GM19395 (cell line): ENCODE measurements at regions not wholly inside any gene's neighbourhood (a gene's known extent, or its start where the extent isn't known, plus 50 kb on each side); places are given as distances from the start of the nearest gene placed in this dataset.

Source experiments
- ATAC-seq: cut with Tn5 transposase; IDR thresholded peaks from one replicate; pipeline ENCODE4 v1.9.1; 2021; ENCODE audit warnings: mild to moderate bottlenecking, moderate library complexity; ENCODE audit not compliant: unreplicated experiment

DNA sequence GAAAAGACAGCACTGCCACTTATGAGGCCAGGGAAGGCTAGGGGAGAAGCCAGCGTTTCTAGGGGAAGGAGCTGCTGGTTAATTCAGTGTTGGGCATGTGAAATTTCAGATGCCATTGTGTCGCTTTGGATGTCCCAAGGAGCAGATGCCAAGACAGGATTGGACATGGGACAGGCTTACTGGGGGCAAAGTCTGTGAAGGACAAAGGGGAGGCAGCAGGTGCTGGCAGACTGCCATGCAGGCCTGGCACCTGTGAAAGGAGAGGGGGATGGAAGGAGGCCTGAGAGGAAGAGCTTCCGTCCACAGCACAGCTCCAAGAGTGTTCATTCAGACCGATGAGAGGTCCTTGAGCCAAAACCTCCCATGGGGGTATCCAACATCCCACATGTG is 255.5 kb upstream of the RPL38 start:
- ATAC-seq: no peak

DNA sequence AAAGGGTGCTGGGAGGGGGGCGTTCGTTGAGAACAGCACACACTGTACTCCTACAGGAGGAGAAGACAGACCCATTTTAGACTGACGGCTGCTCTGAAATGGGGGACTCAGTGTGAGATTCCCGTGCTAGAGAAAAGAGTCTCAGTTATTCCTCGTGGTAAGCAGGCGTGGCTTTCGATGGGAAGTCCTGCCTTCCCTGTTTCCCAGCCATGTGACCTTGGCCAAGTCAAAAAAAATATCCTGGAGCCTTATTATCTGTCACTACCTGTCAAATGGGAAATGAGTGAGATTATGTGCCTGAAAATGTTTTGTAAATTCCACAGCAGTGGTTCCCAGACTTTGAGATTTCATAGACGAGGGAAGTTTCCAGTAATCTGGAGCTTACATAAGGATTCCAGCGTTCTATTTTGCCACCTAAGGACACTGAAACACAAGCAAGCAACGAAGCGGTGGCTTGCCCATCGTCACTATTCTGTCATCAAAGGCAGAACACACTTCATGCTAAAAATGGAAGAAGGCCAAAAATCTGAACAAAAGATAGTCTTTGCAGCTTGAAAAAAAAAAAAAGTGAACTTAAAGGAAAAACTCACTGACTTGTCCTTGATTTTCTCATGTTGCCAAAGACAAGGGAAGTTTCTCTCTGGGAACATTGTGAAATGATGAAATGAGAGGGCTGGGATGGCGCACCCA is 253.4 kb upstream of the RPL38 start:
- ATAC-seq: no peak

DNA sequence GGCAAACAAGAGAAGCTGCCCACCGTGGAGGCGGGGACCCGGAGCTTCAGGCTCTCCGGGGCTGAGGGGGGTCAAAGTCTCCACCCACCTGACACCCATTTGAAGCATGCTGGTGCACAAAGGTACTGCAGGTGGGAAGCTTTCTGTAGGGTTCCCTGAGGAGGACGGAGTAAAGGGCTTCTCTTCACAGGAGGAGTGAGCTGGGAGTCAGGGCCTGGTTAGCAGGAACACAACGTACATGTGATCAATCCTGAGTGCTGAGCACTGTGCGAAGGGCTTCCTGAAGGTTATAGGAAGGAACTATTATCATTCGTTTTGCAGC is 252.9 kb upstream of the RPL38 start:
- no peak for ATAC-seq

DNA sequence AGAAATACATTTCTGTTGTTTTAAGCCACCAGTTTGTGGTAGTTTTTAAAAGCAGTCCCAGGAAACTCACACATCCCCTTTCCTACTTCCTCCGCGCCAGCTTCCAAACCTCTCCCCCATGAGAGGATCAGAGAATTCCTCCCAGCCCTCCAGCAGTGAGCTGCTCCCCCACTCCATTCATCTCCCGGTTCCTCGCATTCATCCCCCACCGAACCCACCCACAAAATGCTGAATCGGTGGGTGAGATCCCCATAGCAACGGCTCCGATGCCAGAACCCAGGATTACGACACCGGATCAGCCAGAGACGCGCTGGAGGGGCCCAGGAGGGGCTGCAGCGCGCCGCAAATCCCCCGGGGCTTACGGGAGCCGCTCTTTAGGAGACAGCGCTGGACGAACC is 251.4 kb upstream of the RPL38 start:
- no peak for ATAC-seq

DNA sequence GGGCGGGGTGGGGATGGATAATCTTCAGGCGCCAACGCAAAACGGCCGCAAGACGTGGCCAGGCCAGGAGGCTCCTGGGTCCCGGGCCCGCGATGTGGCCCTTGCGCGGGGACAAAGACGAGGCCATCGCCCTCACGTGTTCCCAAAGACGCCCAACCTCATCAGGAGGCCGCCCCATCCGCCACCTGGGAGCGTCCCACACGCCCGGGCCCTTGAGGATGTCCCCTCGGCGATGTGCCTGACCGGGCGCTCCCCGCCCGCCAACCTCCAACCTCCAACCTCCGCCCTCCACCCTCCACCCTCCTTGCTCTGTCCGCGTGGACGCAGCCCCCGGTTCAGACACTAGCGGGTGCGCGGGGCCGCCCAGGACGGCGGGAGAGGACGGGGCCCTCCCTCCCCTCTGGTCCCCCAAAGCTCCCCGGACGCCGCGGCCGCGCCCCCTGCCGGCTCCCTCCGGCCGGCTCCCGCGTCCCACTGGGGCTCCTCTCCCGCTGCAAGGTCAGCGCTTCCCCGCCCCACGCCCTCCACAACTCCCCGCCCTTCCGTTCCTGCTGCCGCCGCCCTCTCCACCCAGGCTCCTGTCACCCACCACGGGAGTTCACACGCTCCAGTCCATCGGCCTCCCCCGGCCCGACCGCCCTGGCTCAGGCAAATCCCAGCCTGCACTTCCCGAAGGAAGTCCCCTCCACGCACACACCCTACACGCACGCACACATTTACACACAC is 250.8 kb upstream of the RPL38 start:
- no peak for ATAC-seq

DNA sequence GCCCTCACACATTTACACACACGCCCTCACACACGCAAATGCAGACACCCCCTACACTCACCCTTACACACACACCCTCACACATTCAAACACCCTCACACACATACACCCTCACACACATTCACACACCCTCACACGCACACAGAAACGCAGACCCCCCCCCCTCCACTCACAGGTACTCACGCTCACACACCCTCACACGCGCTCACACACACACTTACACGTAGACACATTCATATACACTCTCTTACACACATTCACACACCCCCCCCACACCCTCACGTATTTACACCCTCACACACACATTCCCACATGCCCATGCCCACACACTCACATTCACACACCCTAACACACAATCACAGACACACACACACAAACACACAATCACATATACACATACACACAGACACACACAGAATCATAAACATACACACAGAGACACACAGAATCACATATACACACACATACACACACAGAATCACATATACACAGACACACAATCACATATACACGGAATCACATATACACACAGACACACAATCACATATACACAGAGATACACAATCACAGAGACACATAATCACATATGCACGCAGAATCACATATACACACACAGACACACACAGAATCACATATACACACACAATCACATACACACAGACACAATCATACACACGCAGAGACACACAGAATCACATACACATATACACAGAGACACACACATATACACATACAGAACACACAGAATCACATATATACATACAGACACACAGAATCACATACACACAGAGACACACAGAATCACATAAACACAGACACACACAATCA is 250.1 kb upstream of the RPL38 start:
- ATAC-seq: no peak

DNA sequence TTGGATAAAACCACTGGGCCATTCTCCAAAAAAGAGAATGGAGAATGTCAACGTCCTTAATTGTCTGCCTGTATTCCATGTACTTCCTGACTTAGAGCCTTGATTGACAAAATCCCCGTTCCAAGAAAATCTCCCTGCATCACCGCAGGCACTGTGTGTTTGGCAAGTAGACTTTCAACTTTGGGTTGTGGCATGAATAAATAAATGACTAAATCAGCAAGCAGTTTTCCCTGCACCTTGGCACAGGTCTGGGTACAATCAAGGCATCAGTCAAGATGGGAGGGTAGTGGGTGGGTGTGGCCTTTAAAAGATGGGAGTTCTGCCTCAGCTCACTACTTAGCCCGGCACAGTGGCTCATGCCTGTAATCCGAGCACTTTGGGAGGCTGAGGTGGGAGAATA is 248.5 kb upstream of the RPL38 start:
- ATAC-seq: no peak

DNA sequence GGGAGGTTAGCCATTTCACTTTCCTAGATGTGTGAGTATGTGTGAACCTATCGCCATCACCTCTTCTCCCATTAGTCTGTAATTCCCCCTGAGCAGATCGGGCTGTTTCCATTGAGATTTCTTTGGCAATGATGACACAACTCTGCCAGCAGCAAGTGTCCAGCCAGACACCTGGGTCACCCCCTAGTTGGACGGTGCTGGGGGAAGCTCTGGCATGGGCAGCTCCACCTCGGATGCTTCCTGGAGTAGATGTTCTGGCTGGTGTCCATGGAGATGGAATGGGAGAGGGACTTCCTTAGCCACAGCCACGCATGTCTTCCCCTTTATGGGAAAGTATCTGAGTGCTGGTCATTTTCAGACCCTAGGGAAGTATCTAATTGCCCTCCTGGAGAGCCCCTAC is 247.9 kb upstream of the RPL38 start:
- ATAC-seq: no peak

DNA sequence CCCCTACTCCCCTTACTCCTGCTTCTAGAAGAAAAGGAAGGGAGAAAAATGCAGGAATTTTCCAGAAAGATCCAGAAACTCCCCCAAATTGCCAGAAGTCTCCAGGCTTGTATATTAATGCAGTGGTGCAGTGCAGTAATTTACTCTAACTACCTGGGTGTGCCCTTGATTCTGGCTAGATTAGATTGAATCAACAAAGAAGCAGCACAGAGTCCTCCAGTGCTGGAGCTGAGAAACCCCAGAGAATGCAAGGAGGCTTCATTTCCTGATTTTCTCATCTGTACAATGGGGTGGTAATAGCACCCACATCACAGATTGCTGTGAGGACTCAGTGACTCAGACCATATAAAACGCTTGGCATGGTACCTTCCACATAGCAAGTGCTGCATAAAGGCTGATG is 247.3 kb upstream of the RPL38 start:
- no peak for ATAC-seq

DNA sequence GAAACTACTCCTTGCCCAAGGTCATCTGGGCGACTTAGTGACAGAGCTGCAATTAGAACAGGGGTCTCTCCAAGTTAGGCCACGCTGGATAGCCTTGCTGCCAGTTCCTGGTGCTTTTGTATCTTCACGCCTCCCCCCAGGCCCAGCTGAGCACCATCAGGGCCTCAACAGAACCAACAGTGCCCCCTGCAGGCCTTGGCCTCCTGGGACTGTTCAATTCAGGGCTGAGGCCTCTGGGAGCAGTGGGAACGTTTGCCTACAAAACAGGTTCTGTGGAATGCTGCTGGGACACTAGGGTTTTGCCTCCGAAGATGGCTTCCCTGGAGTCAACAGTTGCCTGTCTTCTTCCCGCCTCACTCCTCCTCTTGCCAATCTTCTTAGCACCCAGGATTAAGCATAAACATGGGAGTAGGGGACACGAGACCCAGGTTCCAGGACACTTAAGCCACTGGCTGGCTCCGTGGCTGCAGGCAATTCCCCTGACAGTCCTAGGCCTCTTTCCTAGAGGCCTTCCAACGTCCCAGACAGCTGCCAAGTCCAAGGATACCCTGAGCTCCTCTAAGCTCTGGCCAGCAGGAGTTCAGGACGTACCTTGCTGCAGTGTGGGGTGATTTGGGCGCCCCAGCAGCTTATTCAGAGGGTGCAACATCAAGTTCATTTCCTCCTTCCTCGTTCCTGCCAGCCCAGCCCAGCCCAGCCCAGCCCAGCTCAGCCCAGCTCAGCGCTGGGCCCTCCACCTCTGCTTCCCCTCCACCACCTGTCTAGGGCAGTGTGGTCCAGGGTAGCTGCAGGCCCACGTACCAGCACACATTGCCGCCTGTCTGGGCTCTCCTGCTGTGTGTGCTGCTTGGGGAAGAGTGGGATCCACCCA is 246.6 kb upstream of the RPL38 start:
- no peak for ATAC-seq

DNA sequence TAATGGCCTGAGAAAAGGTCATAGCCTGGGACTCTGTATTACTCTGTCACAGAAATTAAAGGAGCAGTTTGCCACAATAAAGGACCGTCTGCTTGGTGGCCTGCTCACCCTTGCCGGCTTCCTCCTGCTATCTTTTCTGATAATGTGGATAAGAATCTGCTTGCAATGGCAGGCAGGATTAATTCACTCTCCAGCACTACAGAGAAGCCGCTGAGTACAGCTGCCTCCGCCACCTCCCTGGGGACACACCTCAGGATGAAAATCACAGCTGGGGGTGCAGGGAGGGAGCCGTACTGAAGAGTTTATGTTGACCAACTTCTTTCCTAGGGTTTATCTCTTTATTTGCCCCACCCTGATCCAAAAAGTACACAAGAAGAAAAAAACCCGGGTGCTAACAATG is 245.9 kb upstream of the RPL38 start:
- no peak for ATAC-seq

DNA sequence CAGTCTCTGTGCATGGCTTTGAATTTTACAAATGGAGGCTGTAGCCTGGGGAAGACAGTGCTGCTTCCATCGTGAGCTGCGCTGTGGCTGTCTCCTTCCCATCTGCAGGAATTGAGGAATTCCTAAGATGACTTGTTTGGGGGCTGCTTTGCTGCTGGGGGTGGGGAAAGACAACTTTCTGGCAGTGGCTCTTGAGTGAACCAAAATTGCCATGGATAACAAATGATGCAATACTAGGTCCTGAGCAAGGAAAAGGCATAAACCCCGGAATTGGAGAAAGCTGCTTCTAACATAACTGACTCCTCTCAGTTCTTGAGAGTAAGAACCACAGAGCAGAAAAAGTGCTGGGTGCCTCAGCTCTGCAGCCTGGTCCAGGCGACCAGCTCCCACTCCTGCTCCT is 245.0 kb upstream of the RPL38 start:
- no peak for ATAC-seq

DNA sequence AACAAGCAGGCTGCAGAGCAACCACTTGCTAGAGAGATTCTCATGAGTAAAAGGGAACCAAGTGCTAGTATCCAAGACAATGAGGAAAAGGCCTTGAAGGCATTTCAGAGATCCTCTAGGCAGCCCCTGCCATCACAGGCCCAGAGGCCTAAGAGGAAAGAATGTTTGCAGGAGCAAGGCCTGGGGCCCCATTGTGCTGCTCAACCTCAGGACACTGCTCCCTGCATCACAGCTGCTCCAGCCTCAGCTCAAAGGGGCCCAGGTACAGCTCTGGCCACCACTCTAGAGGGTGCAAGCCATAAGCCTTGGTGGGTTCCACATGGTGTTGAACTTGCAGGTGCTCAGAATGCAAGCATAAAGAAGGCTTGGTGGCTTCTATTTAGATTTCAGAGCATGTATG is 243.0 kb upstream of the RPL38 start:
- no peak for ATAC-seq

DNA sequence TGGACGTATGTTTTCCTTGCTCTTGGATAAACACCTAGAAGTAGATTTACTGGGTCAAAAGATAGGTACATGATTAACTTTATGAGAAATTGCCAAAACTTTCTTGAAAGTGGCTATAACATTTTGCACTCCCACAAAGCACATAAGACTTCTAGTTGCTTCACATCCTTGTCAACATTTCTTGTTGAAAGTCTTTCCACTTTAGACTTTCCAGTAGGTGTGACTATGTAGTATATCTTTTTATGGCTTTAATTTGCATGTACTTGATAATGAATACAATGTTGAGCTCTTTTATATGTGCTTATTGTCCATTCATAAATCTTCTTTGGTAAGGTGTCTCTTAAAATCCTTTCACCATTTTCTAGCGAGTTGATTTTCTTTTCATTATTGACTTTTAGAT is 241.2 kb upstream of the RPL38 start:
- no peak for ATAC-seq

DNA sequence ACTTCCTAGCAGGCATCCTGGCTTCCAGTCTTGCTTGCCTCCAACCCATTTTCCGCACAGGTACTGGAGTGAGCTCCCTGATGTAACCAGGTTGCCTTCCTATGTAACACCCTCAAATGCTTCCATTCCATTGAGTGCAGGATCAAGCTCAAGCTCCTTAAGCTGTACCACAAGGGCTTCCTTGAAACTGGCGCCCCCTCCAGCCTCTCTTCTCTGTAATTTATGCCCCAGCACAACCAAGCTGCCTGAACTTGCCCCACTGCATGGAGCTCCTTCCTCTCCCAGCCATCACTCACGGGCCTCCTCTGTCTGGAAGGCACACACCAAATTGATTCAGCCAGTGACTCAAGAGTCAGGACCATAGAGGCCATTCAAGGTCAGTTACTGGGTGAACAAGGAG is 234.8 kb upstream of the RPL38 start:
- no peak for ATAC-seq

DNA sequence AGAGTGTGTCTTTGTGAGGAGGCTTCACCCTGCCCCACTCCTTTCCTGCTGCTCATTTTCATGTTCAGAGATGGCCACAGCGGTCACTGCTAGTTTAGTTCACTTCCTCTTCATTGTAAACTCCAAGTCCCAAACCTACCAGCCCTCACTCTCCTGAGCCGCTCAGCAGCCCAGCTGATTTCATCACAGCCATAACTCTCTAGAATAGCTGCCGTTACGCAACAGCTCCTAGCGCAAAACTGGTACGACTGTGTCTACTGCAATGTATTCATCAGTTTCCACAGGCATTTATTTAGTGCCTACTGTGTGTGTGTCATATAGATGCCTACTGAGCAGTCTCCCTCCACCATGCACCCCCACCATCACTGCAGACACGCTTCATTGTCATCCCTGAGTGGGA is 233.5 kb upstream of the RPL38 start:
- no peak for ATAC-seq

DNA sequence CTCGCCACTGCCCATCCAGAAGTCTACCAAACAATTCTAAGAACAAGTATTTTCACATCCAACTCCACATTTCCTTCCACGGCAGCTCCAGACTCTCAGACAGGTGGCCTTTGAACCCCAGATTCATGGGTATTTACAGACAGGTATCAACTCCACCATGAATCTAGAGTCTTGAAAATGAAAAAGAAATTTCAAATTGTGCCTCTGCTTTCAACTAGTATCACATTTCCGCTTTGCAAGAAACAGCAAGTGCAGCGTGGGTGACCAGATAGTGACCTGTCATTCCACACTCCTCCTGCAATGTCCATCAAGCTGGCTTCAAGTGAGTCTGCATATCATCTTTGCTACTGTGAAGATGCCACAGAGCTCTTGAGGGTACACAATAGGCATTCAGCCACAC is 232.4 kb upstream of the RPL38 start:
- no peak for ATAC-seq

DNA sequence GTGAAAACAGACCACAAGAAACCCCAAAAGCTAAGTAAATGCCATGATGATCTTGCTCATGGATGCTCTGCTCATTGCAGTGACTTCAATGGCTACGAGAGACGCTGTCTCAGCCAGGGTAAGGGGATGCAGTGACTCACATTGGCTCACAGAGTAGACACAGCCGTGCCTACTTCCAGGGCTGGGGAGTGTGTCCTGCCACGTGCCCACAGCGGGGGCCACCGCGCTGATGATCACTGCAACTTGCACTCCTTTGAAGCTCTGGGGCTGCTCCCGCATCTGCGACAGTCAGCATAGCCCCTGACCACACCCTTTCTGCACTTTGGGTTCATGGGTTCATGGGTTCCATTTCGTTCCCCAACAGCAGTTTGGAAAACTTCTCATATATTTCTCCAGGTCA is 231.4 kb upstream of the RPL38 start:
- no peak for ATAC-seq

DNA sequence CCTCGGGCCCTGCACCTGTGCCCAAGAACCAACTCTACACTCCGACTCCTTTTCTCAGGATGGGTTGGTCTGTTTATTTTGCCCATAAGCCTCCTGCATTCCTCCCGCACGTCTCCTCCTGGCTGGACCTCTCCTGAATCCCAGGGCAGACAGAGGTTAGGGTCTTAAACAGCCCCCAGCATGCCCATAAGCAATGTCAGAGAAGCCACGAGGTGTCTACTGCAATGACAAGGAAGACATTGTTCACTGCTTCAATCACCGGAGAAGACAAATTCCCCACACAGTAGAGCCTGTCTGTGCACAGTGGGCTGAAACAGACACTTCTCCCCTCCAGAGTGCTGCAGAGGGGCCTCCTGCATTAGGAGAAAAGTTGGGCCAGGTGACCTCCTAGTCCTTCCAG is 230.6 kb upstream of the RPL38 start:
- no peak for ATAC-seq

DNA sequence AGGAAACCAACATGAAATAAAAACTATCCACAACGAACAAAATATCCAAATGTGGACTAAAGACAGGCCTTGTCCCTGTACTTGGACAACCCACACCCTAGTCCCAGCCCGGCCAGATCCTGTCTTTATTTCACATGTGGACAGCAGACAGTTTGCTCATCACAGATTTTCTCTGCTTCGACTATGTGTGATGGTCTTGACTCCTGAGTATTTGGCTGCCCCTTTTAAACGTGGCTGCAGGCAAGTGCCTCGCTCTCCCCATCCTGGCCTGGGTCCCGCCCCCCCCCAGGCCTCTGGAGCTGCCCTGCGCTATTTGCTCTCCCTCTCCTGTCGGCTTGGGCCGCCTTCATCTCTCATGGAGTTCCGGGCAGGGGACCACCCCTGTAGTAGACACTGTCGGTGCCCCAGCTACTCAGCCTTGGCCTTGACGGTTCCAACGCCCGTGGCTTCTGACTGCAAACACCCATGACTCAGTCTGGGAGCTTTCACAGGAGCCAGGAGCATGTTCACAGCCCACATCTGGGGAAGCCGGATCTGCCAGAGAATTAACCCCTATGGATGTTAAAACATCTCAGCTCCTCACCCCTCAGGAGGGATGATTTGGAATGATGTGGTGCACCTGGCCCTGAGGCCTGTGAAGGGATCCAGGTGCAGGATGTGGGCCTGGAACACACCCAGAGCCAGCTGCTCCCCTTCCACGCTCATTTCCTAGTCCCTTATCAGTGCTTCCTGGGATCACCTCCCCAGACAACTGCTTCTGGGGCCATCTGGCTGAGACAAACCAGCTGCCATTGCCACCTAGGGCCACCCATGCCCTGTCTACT is 229.7 kb upstream of the RPL38 start:
- no peak for ATAC-seq
